Endodermal cell (in vitro differentiated cells): ENCODE measurements at regions not wholly inside any gene's neighbourhood (a gene's known extent, or its start where the extent isn't known, plus 50 kb on each side); places are given as distances from the start of the nearest gene placed in this dataset.

ENCODE experiments used
- DNase-seq: peaks from one replicate; pipeline ENCODE4 v3.0.0-alpha.2; 2017
- H3K27ac ChIP-seq: 2 replicates; pipeline ENCODE4 v1.5.1; 2013; ENCODE audit warnings: mild to moderate bottlenecking, low read depth, low read length, moderate library complexity
- H3K27me3 ChIP-seq: 2 replicates; pipeline ENCODE4 v1.6.1; 2013; ENCODE audit warnings: mild to moderate bottlenecking, low read length, moderate library complexity; ENCODE audit not compliant: insufficient read depth, control insufficient read depth, poor library complexity, severe bottlenecking
- H3K36me3 ChIP-seq: 2 replicates; pipeline ENCODE4 v1.7.0; 2013; ENCODE audit warnings: mild to moderate bottlenecking, low read length, moderate library complexity; ENCODE audit not compliant: control insufficient read depth, insufficient read depth
- H3K4me1 ChIP-seq: one replicate; pipeline ENCODE4 v1.7.0; 2013; ENCODE audit warnings: low read length; ENCODE audit not compliant: control insufficient read depth, insufficient read depth
- H3K4me3 ChIP-seq: 2 replicates; pipeline ENCODE4 v1.5.1; 2013; ENCODE audit warnings: mild to moderate bottlenecking, low read length, moderate library complexity
- H3K9ac ChIP-seq: 2 replicates; pipeline ENCODE4 v1.6.1; 2013; ENCODE audit warnings: mild to moderate bottlenecking, low read length, moderate library complexity; ENCODE audit not compliant: poor library complexity, severe bottlenecking; ENCODE audit errors: extremely low read depth
- H3K9me3 ChIP-seq: 2 replicates; pipeline ENCODE4 v1.6.1; 2013; ENCODE audit warnings: mild to moderate bottlenecking, low read length, moderate library complexity; ENCODE audit not compliant: control insufficient read depth
- H3K27ac Mint-ChIP-seq: 2 replicates; pipeline ENCODE4 v1.8.0; 2020; ENCODE audit warnings: mixed read lengths
- H3K27me3 Mint-ChIP-seq: 2 replicates; pipeline ENCODE4 v1.8.0; 2021; ENCODE audit warnings: mild to moderate bottlenecking, mixed read lengths; ENCODE audit not compliant: insufficient read depth
- H3K36me3 Mint-ChIP-seq: 2 replicates; pipeline ENCODE4 v1.8.0; 2020; ENCODE audit warnings: low read depth, mixed read lengths
- H3K4me1 Mint-ChIP-seq: 2 replicates; pipeline ENCODE4 v1.8.0; 2020; ENCODE audit warnings: mixed read lengths
- H3K4me3 Mint-ChIP-seq: 2 replicates; pipeline ENCODE4 v1.8.0; 2020; ENCODE audit warnings: mild to moderate bottlenecking, moderate library complexity, mixed read lengths
- H3K9me3 Mint-ChIP-seq: 2 replicates; pipeline ENCODE4 v1.8.0; 2020; ENCODE audit warnings: mild to moderate bottlenecking, mixed read lengths
- CTCF ChIP-seq: fragments of 200-600 bp; sonication (generic); conservative IDR thresholded peaks from 2 replicates; pipeline ENCODE4 v1.5.0; 2021; ENCODE audit warnings: antibody characterized with exemption, mild to moderate bottlenecking
- WGBS, 2 experiments: methylation state at CpG; one replicate each; pipeline versions ENCODE4 v1.1.5 to v1.1.7; 2013; ENCODE audit warnings: missing lambda C conversion rate in 2 of 2, mixed read lengths in 1 of 2; ENCODE audit not compliant: insufficient coverage in 1 of 2, insufficient read length in 1 of 2; 5-methylcytosine and 5-hydroxymethylcytosine counted together

GRCh38 chr2:144669196-144669987 lies 149.5 kb upstream of the ZEB2 start:
- no peak for TF ChIP-seq CTCF

GRCh38 chr2:144668493-144669110 lies 148.7 kb upstream of the ZEB2 start:
- DNase-seq: no peak
- no peak overlapping the region for H3K27ac ChIP-seq
- WGBS, 2 experiments: 100% methylated on average over 1 of the region's 1 CpG; no CpG with 5 or more reads in 1 of the 2 experiments
- no peaks in the 10 kb centered on the region for H3K4me1 ChIP-seq
- H3K4me1 Mint-ChIP-seq: peaks cover 11% of the 10 kb centered on the region
- H3K9me3 ChIP-seq: no peaks in the 10 kb centered on the region
- no peaks in the 10 kb centered on the region for H3K27me3 Mint-ChIP-seq
- no peak for TF ChIP-seq CTCF
- no peaks in the 10 kb centered on the region for H3K27me3 ChIP-seq
- H3K36me3 Mint-ChIP-seq: no peaks in the 10 kb centered on the region
- no peak overlapping the region for H3K9ac ChIP-seq
- H3K9me3 Mint-ChIP-seq: no peaks in the 10 kb centered on the region
- no peak overlapping the region for H3K4me3 ChIP-seq
- H3K36me3 ChIP-seq: no peaks in the 10 kb centered on the region
- H3K27ac Mint-ChIP-seq: no peak overlapping the region
- no peak overlapping the region for H3K4me3 Mint-ChIP-seq

More at GRCh38 chr2:144669196-144669987, 149.5 kb upstream of the ZEB2 start:
- no peaks in the 10 kb centered on the region for H3K36me3 ChIP-seq
- H3K9me3 ChIP-seq: no peaks in the 10 kb centered on the region
- Mint-ChIP-seq H3K27me3 (no peaks in the 10 kb centered on the region), H3K27ac (no peak overlapping the region), H3K4me3 (no peak overlapping the region), H3K4me1 (peaks cover 8% of the 10 kb centered on the region), H3K9me3 (no peaks in the 10 kb centered on the region), H3K36me3 (no peaks in the 10 kb centered on the region)
- H3K9ac ChIP-seq: no peak overlapping the region
- no peak for DNase-seq
- no peaks in the 10 kb centered on the region for H3K4me1 ChIP-seq
- WGBS, 2 experiments: 92 to 100% methylated on average over 6 to 7 of the region's 7 CpGs
- H3K27ac ChIP-seq: no peak overlapping the region
- H3K27me3 ChIP-seq: no peaks in the 10 kb centered on the region
- H3K4me3 ChIP-seq: no peak overlapping the region

- no peaks in the 10 kb centered on the region for H3K36me3 ChIP-seq
- H3K27ac ChIP-seq: no peak overlapping the region
- no peaks in the 10 kb centered on the region for H3K36me3 Mint-ChIP-seq
- no peaks in the 10 kb centered on the region for H3K9me3 Mint-ChIP-seq
- no peak overlapping the region for H3K27ac Mint-ChIP-seq
- no peak overlapping the region for H3K4me3 ChIP-seq
- WGBS, 2 experiments: 88 to 90% methylated on average over 3 to 5 of the region's 5 CpGs
- no peak overlapping the region for H3K4me3 Mint-ChIP-seq
- no peak for TF ChIP-seq CTCF
- H3K9me3 ChIP-seq: no peaks in the 10 kb centered on the region
- no peak for DNase-seq
- H3K27me3 Mint-ChIP-seq: no peaks in the 10 kb centered on the region
- H3K27me3 ChIP-seq: no peaks in the 10 kb centered on the region
- H3K4me1 Mint-ChIP-seq: peaks cover 13% of the 10 kb centered on the region
- no peak overlapping the region for H3K9ac ChIP-seq
- no peaks in the 10 kb centered on the region for H3K4me1 ChIP-seq
These were observed 146.1 kb upstream of the ZEB2 start for GRCh38 chr2:144666032-144666431.
